ENCODE measurements at regions not wholly inside any gene's neighbourhood (a gene's known extent, or its start where the extent isn't known, plus 50 kb on each side); places are given as distances from the start of the nearest gene placed in this dataset.

DNA sequence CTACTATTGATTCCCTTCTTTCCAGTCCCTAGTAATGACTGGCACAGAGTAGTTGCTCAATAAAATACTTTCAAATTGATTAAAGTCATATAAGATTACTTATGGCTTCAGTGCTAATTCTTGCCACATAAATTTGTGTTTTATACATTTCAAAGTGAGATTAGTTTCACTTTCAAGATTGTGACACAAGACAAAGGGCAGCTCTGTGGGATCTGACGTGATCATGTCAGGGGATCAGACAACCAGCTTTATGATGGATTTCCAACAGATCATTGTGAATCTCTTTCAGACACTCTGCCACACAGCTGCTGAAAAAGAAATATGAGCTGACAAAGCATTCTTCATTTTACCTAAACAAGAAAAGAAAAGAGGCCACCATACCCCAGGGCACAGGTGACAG, 73.4 kb upstream of the POMP start:
- TF ChIP-seq CTCF (IDR thresholded peaks at IDR 0.05; ENCODE audit: unreplicated experiment), result no peak
- DNase-seq (ENCODE audit: low spot score, unreplicated experiment), result no peak

DNA sequence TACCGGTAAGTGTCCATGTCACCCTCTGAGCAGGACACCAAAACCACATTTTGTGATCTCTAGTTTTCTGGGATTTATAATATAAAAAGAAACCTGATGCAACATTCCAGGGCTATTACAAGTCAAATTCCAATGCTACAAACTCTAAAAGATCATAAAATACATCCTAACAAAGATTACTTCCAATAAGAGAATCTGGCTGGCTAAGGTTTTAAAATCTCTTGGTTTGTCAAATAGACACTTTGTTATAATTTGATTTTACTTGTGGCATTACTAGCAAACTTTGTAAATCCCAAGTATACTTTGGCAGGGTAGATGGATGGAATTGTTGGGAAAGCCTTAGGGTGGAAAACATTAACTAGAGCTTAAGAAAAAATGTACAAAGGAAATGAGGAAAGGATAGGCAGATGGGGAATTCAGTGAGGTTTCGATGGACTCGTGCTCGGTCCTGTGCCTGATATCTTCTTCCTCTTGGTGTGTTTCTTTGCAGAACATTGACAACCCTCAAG, 74.0 kb upstream of the POMP start:
- Mint-ChIP-seq H3K4me1 (ENCODE audit: low read depth) (peaks cover 12% of the 10 kb centered on the region), H3K36me3 (ENCODE audit: insufficient read depth) (no peaks in the 10 kb centered on the region), H3K27ac (no peak overlapping the region), H3K27me3 (peaks cover 7% of the 10 kb centered on the region), H3K4me3 (ENCODE audit: low read depth) (no peak overlapping the region), H3K9me3 (ENCODE audit: low read depth) (no peaks in the 10 kb centered on the region)
- DNase-seq (ENCODE audit: low spot score, unreplicated experiment), result no peak
- TF ChIP-seq CTCF (IDR thresholded peaks at IDR 0.05; ENCODE audit: unreplicated experiment), result no peak

More for the DNA sequence above, 73.4 kb upstream of the POMP start:
- no peak overlapping the region for H3K27ac Mint-ChIP-seq
- H3K27me3 Mint-ChIP-seq, result peaks cover 7% of the 10 kb centered on the region
- H3K4me1 Mint-ChIP-seq (ENCODE audit: low read depth), result peaks cover 12% of the 10 kb centered on the region
- H3K9me3 Mint-ChIP-seq (ENCODE audit: low read depth), result no peaks in the 10 kb centered on the region
- no peak overlapping the region for H3K4me3 Mint-ChIP-seq (ENCODE audit: low read depth)
- no peaks in the 10 kb centered on the region for H3K36me3 Mint-ChIP-seq (ENCODE audit: insufficient read depth)

GRCh38 chr13:28583651-28584091, 75.3 kb upstream of the POMP start:
- H3K4me3 Mint-ChIP-seq (ENCODE audit: low read depth), result no peak overlapping the region
- H3K36me3 Mint-ChIP-seq (ENCODE audit: insufficient read depth), result no peaks in the 10 kb centered on the region
- H3K27me3 Mint-ChIP-seq, result peaks cover 4% of the 10 kb centered on the region
- peaks cover 12% of the 10 kb centered on the region for H3K4me1 Mint-ChIP-seq (ENCODE audit: low read depth)
- H3K9me3 Mint-ChIP-seq (ENCODE audit: low read depth), result no peaks in the 10 kb centered on the region
- DNase-seq (ENCODE audit: low spot score, unreplicated experiment), result no peak
- no peak overlapping the region for H3K27ac Mint-ChIP-seq
- no peak for TF ChIP-seq CTCF (IDR thresholded peaks at IDR 0.05; ENCODE audit: unreplicated experiment)

GRCh38 chr13:28582892-28583240, 76.1 kb upstream of the POMP start:
- no peak overlapping the region for H3K4me3 Mint-ChIP-seq (ENCODE audit: low read depth)
- H3K36me3 Mint-ChIP-seq (ENCODE audit: insufficient read depth), result no peaks in the 10 kb centered on the region
- TF ChIP-seq CTCF (IDR thresholded peaks at IDR 0.05; ENCODE audit: unreplicated experiment), result no peak
- H3K4me1 Mint-ChIP-seq (ENCODE audit: low read depth), result peaks cover 12% of the 10 kb centered on the region
- no peak for DNase-seq (ENCODE audit: low spot score, unreplicated experiment)
- H3K27me3 Mint-ChIP-seq, result peaks cover 10% of the 10 kb centered on the region
- no peaks in the 10 kb centered on the region for H3K9me3 Mint-ChIP-seq (ENCODE audit: low read depth)
- H3K27ac Mint-ChIP-seq, result peak overlapping the region; percentile 6

GRCh38 chr13:28582225-28582891, 76.6 kb upstream of the POMP start:
- Mint-ChIP-seq H3K4me1 (ENCODE audit: low read depth) (peaks cover 12% of the 10 kb centered on the region), H3K27me3 (peaks cover 15% of the 10 kb centered on the region), H3K4me3 (ENCODE audit: low read depth) (no peak overlapping the region), H3K27ac (peak overlapping the region; percentile 6), H3K9me3 (ENCODE audit: low read depth) (no peaks in the 10 kb centered on the region), H3K36me3 (ENCODE audit: insufficient read depth) (no peaks in the 10 kb centered on the region)
- DNase-seq (ENCODE audit: low spot score, unreplicated experiment), result no peak
- no peak for TF ChIP-seq CTCF (IDR thresholded peaks at IDR 0.05; ENCODE audit: unreplicated experiment)
